H1 (cell line): ENCODE measurements at regions not wholly inside any gene's neighbourhood (a gene's known extent, or its start where the extent isn't known, plus 50 kb on each side); places are given as distances from the start of the nearest gene placed in this dataset.

Source experiments
- JUN ChIP-seq: IDR thresholded peaks from 2 replicates; pipeline ENCODE4 v1.6.1; 2011; ENCODE audit warnings: low read depth, mild to moderate bottlenecking, improper control_type of control experiment, low read length
- SAP30 ChIP-seq: fragments of 300-600 bp; sonication (generic); IDR thresholded peaks from 2 replicates; pipeline ENCODE4 v1.7.1; 2012; ENCODE audit warnings: low read length, moderate library complexity, mild to moderate bottlenecking, inconsistent platforms; ENCODE audit not compliant: insufficient read depth, insufficient replicate concordance
- SP4 ChIP-seq: IDR thresholded peaks from 2 replicates; pipeline ENCODE4 v1.6.1; 2012; ENCODE audit warnings: low read length, inconsistent platforms
- ZNF274 ChIP-seq: IDR thresholded peaks from 2 replicates; pipeline ENCODE4 v1.7.0; 2012; ENCODE audit warnings: low read length, borderline replicate concordance; ENCODE audit errors: extremely low read depth
- TF ChIP-seq, protein P1 (sequence below), 3 experiments: IDR thresholded peaks; 1 replicate in 2 of 3; 2 replicates in 1 of 3; pipeline versions ENCODE4 v1.5.1 to v1.6.1; 2011; ENCODE audit warnings: low read length in 3 of 3, mild to moderate bottlenecking in 3 of 3, inconsistent platforms in 2 of 3, low read depth in 1 of 3, moderate library complexity in 1 of 3; ENCODE audit not compliant: insufficient read depth in 1 of 3; ENCODE audit errors: control extremely low read depth in 1 of 3

DNA sequence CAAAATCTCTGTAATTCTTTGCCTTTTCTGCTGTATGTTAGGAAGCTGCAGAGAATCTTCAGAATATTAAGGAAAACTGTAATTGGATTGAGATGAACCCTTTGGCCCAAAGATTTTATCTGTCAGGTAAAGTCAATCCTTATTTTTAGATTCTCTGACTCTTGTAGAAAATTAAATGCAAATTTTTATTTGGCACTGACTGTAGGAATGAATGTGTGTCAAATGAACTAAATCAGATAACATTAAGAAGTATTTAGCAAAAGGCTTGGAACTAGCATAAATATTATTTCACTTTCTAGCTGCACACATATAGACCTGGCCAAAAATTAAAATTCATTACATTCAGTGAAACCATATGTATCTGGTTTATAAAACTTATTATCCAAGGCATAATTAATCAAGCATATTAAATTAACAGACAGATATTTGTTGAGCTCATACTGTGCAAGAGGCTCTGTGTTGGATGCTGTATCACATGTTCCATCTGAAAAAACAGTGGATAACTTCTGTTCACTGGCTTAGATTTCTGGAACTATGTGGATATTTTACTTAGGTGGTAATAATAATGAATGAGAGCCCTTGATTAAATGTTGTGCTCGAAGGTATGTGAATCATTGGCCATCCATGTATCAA is 124.8 kb downstream of the HDGFL1 start:
- TF ChIP-seq, protein P1, sequence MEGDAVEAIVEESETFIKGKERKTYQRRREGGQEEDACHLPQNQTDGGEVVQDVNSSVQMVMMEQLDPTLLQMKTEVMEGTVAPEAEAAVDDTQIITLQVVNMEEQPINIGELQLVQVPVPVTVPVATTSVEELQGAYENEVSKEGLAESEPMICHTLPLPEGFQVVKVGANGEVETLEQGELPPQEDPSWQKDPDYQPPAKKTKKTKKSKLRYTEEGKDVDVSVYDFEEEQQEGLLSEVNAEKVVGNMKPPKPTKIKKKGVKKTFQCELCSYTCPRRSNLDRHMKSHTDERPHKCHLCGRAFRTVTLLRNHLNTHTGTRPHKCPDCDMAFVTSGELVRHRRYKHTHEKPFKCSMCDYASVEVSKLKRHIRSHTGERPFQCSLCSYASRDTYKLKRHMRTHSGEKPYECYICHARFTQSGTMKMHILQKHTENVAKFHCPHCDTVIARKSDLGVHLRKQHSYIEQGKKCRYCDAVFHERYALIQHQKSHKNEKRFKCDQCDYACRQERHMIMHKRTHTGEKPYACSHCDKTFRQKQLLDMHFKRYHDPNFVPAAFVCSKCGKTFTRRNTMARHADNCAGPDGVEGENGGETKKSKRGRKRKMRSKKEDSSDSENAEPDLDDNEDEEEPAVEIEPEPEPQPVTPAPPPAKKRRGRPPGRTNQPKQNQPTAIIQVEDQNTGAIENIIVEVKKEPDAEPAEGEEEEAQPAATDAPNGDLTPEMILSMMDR (IDR thresholded peaks at IDR 0.05; ENCODE audit: control extremely low read depth in 1 of 3, insufficient read depth in 1 of 3, low read depth in 1 of 3, low read length in 3 of 3) = no peak
- TF ChIP-seq SP4 = no peak
- no peak for TF ChIP-seq JUN
- TF ChIP-seq SAP30 = no peak
- TF ChIP-seq ZNF274 = no peak
